H1 (cell line): ENCODE measurements at regions not wholly inside any gene's neighbourhood (a gene's known extent, or its start where the extent isn't known, plus 50 kb on each side); places are given as distances from the start of the nearest gene placed in this dataset.

Source experiments
- CBX5 ChIP-seq: fragments of 300-800, 300-1000 bp; sonication (generic); IDR thresholded peaks from 2 replicates; pipeline ENCODE4 v1.7.1; 2016; ENCODE audit warnings: antibody characterized with exemption, low read length, low read depth
- GTF2F1 ChIP-seq: IDR thresholded peaks from 2 replicates; pipeline ENCODE4 v1.6.1; 2012; ENCODE audit warnings: low read depth, low read length, improper control_type of control experiment, borderline replicate concordance
- KDM5A ChIP-seq: fragments of 200-600 bp; IDR thresholded peaks from 2 replicates; pipeline ENCODE4 v1.7.1; 2012; ENCODE audit warnings: mild to moderate bottlenecking, low read length, inconsistent platforms, mixed read lengths
- POLR2A ChIP-seq, 2 experiments: IDR thresholded peaks; 1 replicate in 1 of 2; 2 replicates in 1 of 2; pipeline ENCODE4 v1.6.1; 2011; ENCODE audit warnings: low read depth in 2 of 2, low read length in 2 of 2, mild to moderate bottlenecking in 2 of 2; ENCODE audit errors: control extremely low read depth in 1 of 2
- SAP30 ChIP-seq: fragments of 300-600 bp; sonication (generic); IDR thresholded peaks from 2 replicates; pipeline ENCODE4 v1.7.1; 2012; ENCODE audit warnings: low read length, moderate library complexity, mild to moderate bottlenecking, inconsistent platforms; ENCODE audit not compliant: insufficient read depth, insufficient replicate concordance
- TF ChIP-seq, protein P1 (sequence below), 3 experiments: IDR thresholded peaks; 1 replicate in 2 of 3; 2 replicates in 1 of 3; pipeline versions ENCODE4 v1.5.1 to v1.6.1; 2011; ENCODE audit warnings: low read length in 3 of 3, mild to moderate bottlenecking in 3 of 3, inconsistent platforms in 2 of 3, low read depth in 1 of 3, moderate library complexity in 1 of 3; ENCODE audit not compliant: insufficient read depth in 1 of 3; ENCODE audit errors: control extremely low read depth in 1 of 3
- TF ChIP-seq, protein P2 (sequence below): IDR thresholded peaks from 2 replicates; pipeline ENCODE4 v1.6.1; 2012; ENCODE audit warnings: inconsistent platforms

DNA sequence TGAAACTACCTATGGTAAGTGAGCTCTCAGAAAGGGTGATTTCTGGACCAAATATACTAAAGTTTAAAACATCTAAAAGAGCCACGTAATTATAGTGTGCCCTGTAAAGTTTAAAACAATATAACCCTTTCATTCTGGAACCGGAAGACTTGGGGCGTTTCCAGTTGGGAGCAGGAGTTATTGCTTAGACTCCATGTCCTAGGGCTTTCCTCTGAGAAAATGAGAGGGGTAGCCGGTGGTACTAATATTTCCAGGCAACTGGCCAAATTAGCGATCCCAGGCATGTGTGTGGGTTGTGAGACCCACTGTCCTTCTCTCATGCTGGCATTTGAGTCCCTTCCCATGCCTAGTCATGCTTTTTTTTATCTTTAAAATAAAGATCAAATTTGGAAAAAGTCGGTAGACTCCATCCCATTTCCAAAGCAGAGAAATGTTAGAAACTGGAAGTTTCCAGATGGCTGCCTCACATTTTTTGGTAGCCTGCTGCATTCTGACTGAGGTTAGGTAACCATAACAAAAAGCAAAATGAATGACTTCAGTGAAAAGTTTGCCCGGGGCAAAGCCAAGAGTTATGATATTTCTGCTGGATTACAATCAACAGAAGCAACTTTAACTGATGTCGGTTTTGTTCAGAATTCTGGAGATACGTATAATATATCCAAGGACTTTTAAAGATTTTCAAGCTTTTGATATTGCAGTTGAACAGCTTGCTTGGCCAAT, 227.4 kb downstream of the SS18 start:
- no peak for TF ChIP-seq CBX5
- TF ChIP-seq, protein P1, sequence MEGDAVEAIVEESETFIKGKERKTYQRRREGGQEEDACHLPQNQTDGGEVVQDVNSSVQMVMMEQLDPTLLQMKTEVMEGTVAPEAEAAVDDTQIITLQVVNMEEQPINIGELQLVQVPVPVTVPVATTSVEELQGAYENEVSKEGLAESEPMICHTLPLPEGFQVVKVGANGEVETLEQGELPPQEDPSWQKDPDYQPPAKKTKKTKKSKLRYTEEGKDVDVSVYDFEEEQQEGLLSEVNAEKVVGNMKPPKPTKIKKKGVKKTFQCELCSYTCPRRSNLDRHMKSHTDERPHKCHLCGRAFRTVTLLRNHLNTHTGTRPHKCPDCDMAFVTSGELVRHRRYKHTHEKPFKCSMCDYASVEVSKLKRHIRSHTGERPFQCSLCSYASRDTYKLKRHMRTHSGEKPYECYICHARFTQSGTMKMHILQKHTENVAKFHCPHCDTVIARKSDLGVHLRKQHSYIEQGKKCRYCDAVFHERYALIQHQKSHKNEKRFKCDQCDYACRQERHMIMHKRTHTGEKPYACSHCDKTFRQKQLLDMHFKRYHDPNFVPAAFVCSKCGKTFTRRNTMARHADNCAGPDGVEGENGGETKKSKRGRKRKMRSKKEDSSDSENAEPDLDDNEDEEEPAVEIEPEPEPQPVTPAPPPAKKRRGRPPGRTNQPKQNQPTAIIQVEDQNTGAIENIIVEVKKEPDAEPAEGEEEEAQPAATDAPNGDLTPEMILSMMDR (IDR thresholded peaks at IDR 0.05; ENCODE audit: control extremely low read depth in 1 of 3, insufficient read depth in 1 of 3, low read depth in 1 of 3, low read length in 3 of 3), result no peak
- no peak for TF ChIP-seq POLR2A (IDR thresholded peaks at IDR 0.05; ENCODE audit: control extremely low read depth in 1 of 2, low read depth in 2 of 2, low read length in 2 of 2)
- TF ChIP-seq KDM5A, result no peak
- TF ChIP-seq, protein P2, sequence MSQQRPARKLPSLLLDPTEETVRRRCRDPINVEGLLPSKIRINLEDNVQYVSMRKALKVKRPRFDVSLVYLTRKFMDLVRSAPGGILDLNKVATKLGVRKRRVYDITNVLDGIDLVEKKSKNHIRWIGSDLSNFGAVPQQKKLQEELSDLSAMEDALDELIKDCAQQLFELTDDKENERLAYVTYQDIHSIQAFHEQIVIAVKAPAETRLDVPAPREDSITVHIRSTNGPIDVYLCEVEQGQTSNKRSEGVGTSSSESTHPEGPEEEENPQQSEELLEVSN, result no peak
- no peak for TF ChIP-seq SAP30
- TF ChIP-seq GTF2F1, result no peak
